ENCODE measurements at regions not wholly inside any gene's neighbourhood (a gene's known extent, or its start where the extent isn't known, plus 50 kb on each side); places are given as distances from the start of the nearest gene placed in this dataset.

DNA sequence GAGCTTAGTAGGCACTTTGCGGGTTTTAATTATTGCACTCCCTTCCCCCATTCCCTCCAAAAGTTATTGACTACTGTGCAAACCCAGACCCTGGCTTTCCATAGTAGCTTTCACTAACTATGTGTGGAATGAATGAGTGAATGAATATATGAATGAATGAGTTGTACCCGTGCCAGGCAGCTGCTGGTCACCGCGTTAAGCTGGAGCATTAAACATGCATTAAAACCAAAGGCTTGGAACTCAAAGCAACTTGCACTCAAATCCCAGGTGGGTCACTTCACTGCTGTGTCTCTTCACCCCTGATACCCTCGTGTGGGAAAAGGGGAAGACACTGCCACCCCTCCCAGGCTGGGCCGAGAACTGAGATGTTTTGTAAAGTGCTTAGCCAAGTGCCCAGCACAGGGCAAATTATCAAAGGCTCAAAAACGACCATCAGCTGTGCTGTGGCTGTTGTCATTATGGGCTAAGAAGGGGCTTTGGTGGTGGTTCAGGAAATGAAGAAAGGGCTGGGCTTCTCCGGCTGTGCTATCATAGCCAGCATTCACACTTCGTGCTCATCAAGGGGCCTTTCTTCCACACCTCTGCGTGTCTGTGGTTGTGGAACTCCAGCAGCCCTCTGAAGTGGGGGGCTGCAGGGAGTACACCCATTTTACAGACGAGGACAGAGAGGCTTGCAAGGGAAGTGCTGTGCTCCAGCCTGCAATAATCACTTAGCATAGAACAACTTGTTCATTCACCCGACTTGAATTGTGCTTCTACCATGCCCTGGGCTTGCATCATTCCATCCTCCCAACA, 60.2 kb upstream of the STX16 start:
- no peak for FAIRE-seq

DNA sequence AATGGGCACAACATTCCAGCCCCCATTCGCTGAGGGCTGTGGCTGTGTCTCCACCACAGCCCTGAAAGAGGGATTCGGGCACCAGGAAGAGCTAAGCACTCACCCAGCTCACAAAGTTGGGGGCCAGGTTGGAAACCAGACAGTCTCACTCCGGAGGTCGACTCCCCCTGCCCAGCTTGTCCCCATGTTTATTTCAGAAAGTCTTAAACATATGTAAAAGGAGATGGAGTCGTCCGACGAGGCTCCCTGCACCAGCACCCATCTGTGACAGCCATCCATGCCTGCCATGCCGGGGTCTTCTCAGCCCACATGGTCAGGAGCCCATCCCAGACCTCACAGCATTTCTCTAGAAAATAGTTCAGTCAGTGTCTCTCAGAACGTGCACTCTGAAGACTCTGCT, 63.6 kb upstream of the STX16 start:
- in situ Hi-C loops (cut with HindIII; ENCODE audit: extremely low pct_ligation_motif_present, low pct_unique_long_range_greater_than_20kb) (no loop called here), intact Hi-C loops (cut with micrococcal nuclease; ENCODE audit: unreplicated experiment) (no loop called here)
- no peak overlapping the region for H3K27ac ChIP-seq (ENCODE audit: extremely low read length, insufficient read depth, low read length)
- no peaks in the 10 kb centered on the region for H4K20me1 ChIP-seq (ENCODE audit: insufficient read depth, low read length)
- POLR2A ChIA-PET: no interaction called here
- H2AFZ ChIP-seq (ENCODE audit: low read length): no peak overlapping the region
- H3K4me2 ChIP-seq (ENCODE audit: low read depth, low read length): no peak overlapping the region
- H3K9ac ChIP-seq (ENCODE audit: insufficient read depth, low read depth, low read length): no peak overlapping the region
- ATAC-seq (no peak), FAIRE-seq (no peak), DNase-seq (ENCODE audit: low spot score) (no peak)
- TF ChIP-seq ZNF225 (CRISPR knock-in tag; IDR thresholded peaks at IDR 0.05) (no peak), BHLHE40 (IDR thresholded peaks at IDR 0.05; ENCODE audit: low read length) (no peak), ZBTB7B (CRISPR knock-in tag; IDR thresholded peaks at IDR 0.05) (no peak), PTBP1 (IDR thresholded peaks at IDR 0.05; ENCODE audit: low read depth, low read length, poor library complexity, severe bottlenecking) (no peak)
- TF ChIP-seq, protein P1, sequence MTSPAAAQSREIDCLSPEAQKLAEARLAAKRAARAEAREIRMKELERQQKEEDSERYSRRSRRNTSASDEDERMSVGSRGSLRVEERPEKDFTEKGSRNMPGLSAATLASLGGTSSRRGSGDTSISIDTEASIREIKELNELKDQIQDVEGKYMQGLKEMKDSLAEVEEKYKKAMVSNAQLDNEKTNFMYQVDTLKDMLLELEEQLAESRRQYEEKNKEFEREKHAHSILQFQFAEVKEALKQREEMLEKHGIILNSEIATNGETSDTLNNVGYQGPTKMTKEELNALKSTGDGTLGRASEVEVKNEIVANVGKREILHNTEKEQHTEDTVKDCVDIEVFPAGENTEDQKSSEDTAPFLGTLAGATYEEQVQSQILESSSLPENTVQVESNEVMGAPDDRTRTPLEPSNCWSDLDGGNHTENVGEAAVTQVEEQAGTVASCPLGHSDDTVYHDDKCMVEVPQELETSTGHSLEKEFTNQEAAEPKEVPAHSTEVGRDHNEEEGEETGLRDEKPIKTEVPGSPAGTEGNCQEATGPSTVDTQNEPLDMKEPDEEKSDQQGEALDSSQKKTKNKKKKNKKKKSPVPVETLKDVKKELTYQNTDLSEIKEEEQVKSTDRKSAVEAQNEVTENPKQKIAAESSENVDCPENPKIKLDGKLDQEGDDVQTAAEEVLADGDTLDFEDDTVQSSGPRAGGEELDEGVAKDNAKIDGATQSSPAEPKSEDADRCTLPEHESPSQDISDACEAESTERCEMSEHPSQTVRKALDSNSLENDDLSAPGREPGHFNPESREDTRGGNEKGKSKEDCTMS (CRISPR knock-in tag; conservative IDR thresholded peaks at IDR 0.05): no peak
- TF ChIP-seq, protein P2, sequence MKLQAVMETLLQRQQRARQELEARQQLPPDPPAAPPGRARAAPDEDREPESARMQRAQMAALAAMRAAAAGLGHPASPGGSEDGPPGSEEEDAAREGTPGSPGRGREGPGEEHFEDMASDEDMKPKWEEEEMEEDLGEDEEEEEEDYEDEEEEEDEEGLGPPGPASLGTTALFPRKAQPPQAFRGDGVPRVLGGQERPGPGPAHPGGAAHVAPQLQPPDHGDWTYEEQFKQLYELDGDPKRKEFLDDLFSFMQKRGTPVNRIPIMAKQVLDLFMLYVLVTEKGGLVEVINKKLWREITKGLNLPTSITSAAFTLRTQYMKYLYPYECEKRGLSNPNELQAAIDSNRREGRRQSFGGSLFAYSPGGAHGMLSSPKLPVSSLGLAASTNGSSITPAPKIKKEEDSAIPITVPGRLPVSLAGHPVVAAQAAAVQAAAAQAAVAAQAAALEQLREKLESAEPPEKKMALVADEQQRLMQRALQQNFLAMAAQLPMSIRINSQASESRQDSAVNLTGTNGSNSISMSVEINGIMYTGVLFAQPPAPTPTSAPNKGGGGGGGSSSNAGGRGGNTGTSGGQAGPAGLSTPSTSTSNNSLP (IDR thresholded peaks at IDR 0.05; ENCODE audit: low read depth, low read length): no peak
- TF ChIP-seq, protein P3, sequence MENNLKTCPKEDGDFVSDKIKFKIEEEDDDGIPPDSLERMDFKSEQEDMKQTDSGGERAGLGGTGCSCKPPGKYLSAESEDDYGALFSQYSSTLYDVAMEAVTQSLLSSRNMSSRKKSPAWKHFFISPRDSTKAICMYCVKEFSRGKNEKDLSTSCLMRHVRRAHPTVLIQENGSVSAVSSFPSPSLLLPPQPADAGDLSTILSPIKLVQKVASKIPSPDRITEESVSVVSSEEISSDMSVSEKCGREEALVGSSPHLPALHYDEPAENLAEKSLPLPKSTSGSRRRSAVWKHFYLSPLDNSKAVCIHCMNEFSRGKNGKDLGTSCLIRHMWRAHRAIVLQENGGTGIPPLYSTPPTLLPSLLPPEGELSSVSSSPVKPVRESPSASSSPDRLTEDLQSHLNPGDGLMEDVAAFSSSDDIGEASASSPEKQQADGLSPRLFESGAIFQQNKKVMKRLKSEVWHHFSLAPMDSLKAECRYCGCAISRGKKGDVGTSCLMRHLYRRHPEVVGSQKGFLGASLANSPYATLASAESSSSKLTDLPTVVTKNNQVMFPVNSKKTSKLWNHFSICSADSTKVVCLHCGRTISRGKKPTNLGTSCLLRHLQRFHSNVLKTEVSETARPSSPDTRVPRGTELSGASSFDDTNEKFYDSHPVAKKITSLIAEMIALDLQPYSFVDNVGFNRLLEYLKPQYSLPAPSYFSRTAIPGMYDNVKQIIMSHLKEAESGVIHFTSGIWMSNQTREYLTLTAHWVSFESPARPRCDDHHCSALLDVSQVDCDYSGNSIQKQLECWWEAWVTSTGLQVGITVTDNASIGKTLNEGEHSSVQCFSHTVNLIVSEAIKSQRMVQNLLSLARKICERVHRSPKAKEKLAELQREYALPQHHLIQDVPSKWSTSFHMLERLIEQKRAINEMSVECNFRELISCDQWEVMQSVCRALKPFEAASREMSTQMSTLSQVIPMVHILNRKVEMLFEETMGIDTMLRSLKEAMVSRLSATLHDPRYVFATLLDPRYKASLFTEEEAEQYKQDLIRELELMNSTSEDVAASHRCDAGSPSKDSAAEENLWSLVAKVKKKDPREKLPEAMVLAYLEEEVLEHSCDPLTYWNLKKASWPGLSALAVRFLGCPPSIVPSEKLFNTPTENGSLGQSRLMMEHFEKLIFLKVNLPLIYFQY (CRISPR knock-in tag; IDR thresholded peaks at IDR 0.05; ENCODE audit: borderline replicate concordance): no peak
- H3K27me3 ChIP-seq (ENCODE audit: control insufficient read depth in 1 of 2, insufficient read depth in 2 of 2, low read length in 2 of 2): peaks cover 21 to 78% of the 10 kb centered on the region in 2 experiments
- H3K4me3 ChIP-seq (replicated peaks in 1 of 3; ENCODE audit: insufficient read depth in 1 of 3, low read depth in 2 of 3, low read length in 3 of 3): no peak overlapping the region
- no peaks in the 10 kb centered on the region for H3K36me3 ChIP-seq (replicated peaks in 1 of 2; ENCODE audit: control insufficient read depth in 1 of 2, insufficient read depth in 2 of 2, low read length in 2 of 2)
- CTCF ChIA-PET (ENCODE audit: low intra/inter-chr PET ratio, low total read pairs): no interaction called here
- no TSS peak for BruUV-seq (replicated peaks)
- peaks cover 19% of the 10 kb centered on the region for H3K4me1 ChIP-seq (ENCODE audit: insufficient read depth, low read length)
- no peaks in the 10 kb centered on the region for H3K9me3 ChIP-seq (ENCODE audit: low read length)
- H3K79me2 ChIP-seq (ENCODE audit: insufficient read depth, low read length): no peaks in the 10 kb centered on the region
- WGBS (ENCODE audit: low lambda C conversion rate): 2% methylated on average over 9 of the region's 9 CpGs

More for the DNA sequence above, 60.2 kb upstream of the STX16 start:
- Histone ChIP-seq H3K36me3 (replicated peaks in 1 of 2; ENCODE audit: control insufficient read depth in 1 of 2, insufficient read depth in 2 of 2, low read length in 2 of 2) (no peaks in the 10 kb centered on the region), H2AFZ (ENCODE audit: low read length) (no peak overlapping the region), H3K4me1 (ENCODE audit: insufficient read depth, low read length) (peaks cover 17% of the 10 kb centered on the region), H3K4me2 (ENCODE audit: low read depth, low read length) (no peak overlapping the region), H3K9ac (ENCODE audit: insufficient read depth, low read depth, low read length) (no peak overlapping the region), H3K79me2 (ENCODE audit: insufficient read depth, low read length) (no peaks in the 10 kb centered on the region), H3K9me3 (ENCODE audit: low read length) (no peaks in the 10 kb centered on the region), H3K27me3 (ENCODE audit: control insufficient read depth in 1 of 2, insufficient read depth in 2 of 2, low read length in 2 of 2) (peaks cover 24 to 87% of the 10 kb centered on the region in 2 experiments), H4K20me1 (ENCODE audit: insufficient read depth, low read length) (no peaks in the 10 kb centered on the region), H3K4me3 (replicated peaks in 1 of 3; ENCODE audit: insufficient read depth in 1 of 3, low read depth in 2 of 3, low read length in 3 of 3) (no peak overlapping the region), H3K27ac (ENCODE audit: extremely low read length, insufficient read depth, low read length) (no peak overlapping the region)
- BruUV-seq (replicated peaks): no TSS peak
- 6% methylated on average over 12 of the region's 12 CpGs for WGBS (ENCODE audit: low lambda C conversion rate)
- ChIA-PET POLR2A (no interaction called here), CTCF (ENCODE audit: low intra/inter-chr PET ratio, low total read pairs) (no interaction called here)
- in situ Hi-C loops (cut with HindIII; ENCODE audit: extremely low pct_ligation_motif_present, low pct_unique_long_range_greater_than_20kb) (no loop called here), intact Hi-C loops (cut with micrococcal nuclease; ENCODE audit: unreplicated experiment) (no loop called here)
- no peak for DNase-seq (ENCODE audit: low spot score)
- no peak for ATAC-seq
- peak; percentile 41 for TF ChIP-seq ZNF629 (CRISPR knock-in tag; conservative IDR thresholded peaks at IDR 0.05)
- no peak for TF ChIP-seq ELF1 (CRISPR knock-in tag; IDR thresholded peaks at IDR 0.05)
